OCI-LY3 (cell line): ENCODE measurements at regions not wholly inside any gene's neighbourhood (a gene's known extent, or its start where the extent isn't known, plus 50 kb on each side); places are given as distances from the start of the nearest gene placed in this dataset.

Experiments
- H2AFZ ChIP-seq: fragments of 200-600, 300-600 bp; shearing (Covaris generic); 2 replicates; pipeline ENCODE4 v1.6.0; 2014; ENCODE audit warnings: antibody characterized with exemption, low read depth, low read length
- H3K27ac ChIP-seq: fragments of 200-600, 300-600 bp; sonication (generic); 2 replicates; pipeline ENCODE4 v1.5.1; 2014; ENCODE audit warnings: mild to moderate bottlenecking, low read length, moderate library complexity, mixed read lengths
- H3K27me3 ChIP-seq: fragments of 200-600, 300-600 bp; sonication (generic); 2 replicates; pipeline ENCODE4 v1.6.1; 2014; ENCODE audit warnings: low read depth, low read length, mixed read lengths
- H3K36me3 ChIP-seq: fragments of 200-600, 300-600 bp; sonication (generic); replicated peaks from 2 replicates; pipeline ENCODE3; 2014; ENCODE audit warnings: low read depth, low read length, mixed read lengths
- H3K4me1 ChIP-seq: fragments of 300-600, 200-600 bp; sonication (generic); 2 replicates; pipeline ENCODE4 v1.6.1; 2014; ENCODE audit warnings: low read length, mixed read lengths
- H3K4me2 ChIP-seq: fragments of 200-600, 300-600 bp; sonication (generic); 2 replicates; pipeline ENCODE4 v1.6.1; 2014; ENCODE audit warnings: low read length, mixed read lengths
- H3K4me3 ChIP-seq: fragments of 300-600, 200-600 bp; sonication (generic); 2 replicates; pipeline ENCODE4 v1.5.1; 2014; ENCODE audit warnings: antibody characterized with exemption, mild to moderate bottlenecking, low read length, moderate library complexity
- H3K79me2 ChIP-seq: fragments of 300-600, 200-600 bp; shearing (Covaris generic); 2 replicates; pipeline ENCODE4 v1.6.1; 2014; ENCODE audit warnings: mild to moderate bottlenecking, low read length, mixed read lengths
- H3K9ac ChIP-seq: fragments of 300-600, 200-600 bp; shearing (Covaris generic); 2 replicates; pipeline ENCODE4 v1.6.0; 2014; ENCODE audit warnings: mild to moderate bottlenecking, low read length, moderate library complexity
- H3K9me3 ChIP-seq: fragments of 200-600, 300-600 bp; shearing (Covaris generic); 2 replicates; pipeline ENCODE4 v1.6.1; 2014; ENCODE audit warnings: low read length, mixed read lengths; ENCODE audit not compliant: insufficient read depth
- H4K20me1 ChIP-seq: fragments of 200-600, 300-600 bp; sonication (generic); 2 replicates; pipeline ENCODE4 v1.6.1; 2016; ENCODE audit warnings: low read length, mixed read lengths; ENCODE audit not compliant: insufficient read depth
- CTCF ChIP-seq: fragments of 200-600, 300-600 bp; sonication (generic); IDR thresholded peaks from 2 replicates; pipeline ENCODE4 v1.5.1; 2014; ENCODE audit warnings: antibody characterized with exemption, low read length, low read depth
- EZH2phosphoT487 ChIP-seq: fragments of 200-600 bp; shearing (Covaris generic); IDR thresholded peaks from 2 replicates; pipeline ENCODE4 v1.6.1; 2018; ENCODE audit warnings: antibody characterized with exemption, mixed run types, low read depth

DNA sequence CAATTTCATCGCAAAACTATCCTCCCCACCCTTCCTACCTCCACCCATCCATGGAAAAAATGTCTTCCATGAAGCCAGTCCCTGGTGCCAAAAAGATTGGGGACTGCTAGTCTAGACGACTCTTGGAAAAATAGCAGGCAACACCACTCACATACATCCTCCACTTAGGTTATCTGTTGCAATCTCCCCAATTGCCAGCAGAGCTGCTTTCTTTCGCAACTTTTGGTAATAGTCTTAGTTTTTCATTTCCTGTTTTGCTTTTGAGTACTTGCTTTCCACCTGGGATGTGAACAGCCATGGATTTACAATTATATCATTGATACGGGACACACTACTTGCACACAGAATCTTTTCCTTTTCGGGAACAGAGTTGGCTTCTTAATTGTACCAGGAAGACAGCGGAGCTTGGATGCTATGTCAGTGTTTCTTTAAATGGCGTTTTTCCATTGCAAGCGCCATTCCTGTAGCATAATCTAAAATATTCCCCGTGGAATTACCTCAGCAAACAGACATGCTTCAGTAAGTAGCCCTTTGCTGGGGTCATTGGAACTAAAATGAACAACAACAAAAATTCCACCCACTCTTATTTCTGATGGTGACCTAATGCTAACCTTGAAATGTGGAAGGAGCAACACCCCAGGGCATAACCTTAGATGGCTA, 183.3 kb upstream of the ADGRL2 start:
- H2AFZ ChIP-seq: no peak overlapping the region

DNA sequence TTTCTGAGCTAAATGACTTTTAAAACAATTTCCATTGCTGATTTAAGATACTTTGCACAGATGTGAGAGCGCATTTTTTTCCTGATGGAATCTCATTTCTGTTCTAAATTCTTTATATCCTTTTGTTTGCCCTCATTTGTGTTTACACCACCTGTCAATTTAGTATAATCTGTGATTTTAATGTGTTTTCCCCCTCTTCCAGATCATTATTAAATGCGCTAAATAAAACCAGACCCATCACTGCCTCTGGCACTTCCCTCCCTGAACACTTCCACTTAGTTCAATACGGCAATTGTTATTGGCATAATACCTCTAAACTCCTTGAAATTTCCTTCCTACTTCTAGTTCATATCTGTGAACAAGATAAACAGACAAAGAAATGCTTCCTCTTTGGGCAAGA, 186.9 kb upstream of the ADGRL2 start:
- H3K4me2 ChIP-seq: no peak overlapping the region
- H2AFZ ChIP-seq: no peak overlapping the region
- H3K4me1 ChIP-seq: no peaks in the 10 kb centered on the region
- H3K4me3 ChIP-seq: no peak overlapping the region
- H3K27me3 ChIP-seq: no peaks in the 10 kb centered on the region
- no peaks in the 10 kb centered on the region for H3K36me3 ChIP-seq
- no peak overlapping the region for H3K9ac ChIP-seq
- no peak for TF ChIP-seq CTCF
- no peak for TF ChIP-seq EZH2phosphoT487
- no peaks in the 10 kb centered on the region for H3K9me3 ChIP-seq
- H3K79me2 ChIP-seq: no peaks in the 10 kb centered on the region
- H4K20me1 ChIP-seq: no peaks in the 10 kb centered on the region
- H3K27ac ChIP-seq: no peak overlapping the region

More for the DNA sequence above, 183.3 kb upstream of the ADGRL2 start:
- TF ChIP-seq CTCF (no peak), EZH2phosphoT487 (no peak)
- H3K4me1 ChIP-seq: no peaks in the 10 kb centered on the region
- H3K27me3 ChIP-seq: no peaks in the 10 kb centered on the region
- H3K79me2 ChIP-seq: no peaks in the 10 kb centered on the region
- H3K9me3 ChIP-seq: no peaks in the 10 kb centered on the region
- H3K4me3 ChIP-seq: no peak overlapping the region
- no peak overlapping the region for H3K4me2 ChIP-seq
- no peaks in the 10 kb centered on the region for H4K20me1 ChIP-seq
- H3K27ac ChIP-seq: no peak overlapping the region
- no peak overlapping the region for H3K9ac ChIP-seq
- H3K36me3 ChIP-seq: no peaks in the 10 kb centered on the region

GRCh38 chr1:81607924-81608323, 192.8 kb upstream of the ADGRL2 start:
- TF ChIP-seq CTCF: no peak
- TF ChIP-seq EZH2phosphoT487: no peak
- Histone ChIP-seq H3K9me3 (no peaks in the 10 kb centered on the region), H3K9ac (no peak overlapping the region), H3K4me2 (0 out of 2 replicates have a peak overlapping the region, but pooled peaks have one; percentile 12), H3K4me1 (no peaks in the 10 kb centered on the region), H4K20me1 (no peaks in the 10 kb centered on the region), H3K27me3 (no peaks in the 10 kb centered on the region), H3K79me2 (no peaks in the 10 kb centered on the region), H2AFZ (no peak overlapping the region), H3K27ac (no peak overlapping the region), H3K4me3 (no peak overlapping the region), H3K36me3 (no peaks in the 10 kb centered on the region)

DNA sequence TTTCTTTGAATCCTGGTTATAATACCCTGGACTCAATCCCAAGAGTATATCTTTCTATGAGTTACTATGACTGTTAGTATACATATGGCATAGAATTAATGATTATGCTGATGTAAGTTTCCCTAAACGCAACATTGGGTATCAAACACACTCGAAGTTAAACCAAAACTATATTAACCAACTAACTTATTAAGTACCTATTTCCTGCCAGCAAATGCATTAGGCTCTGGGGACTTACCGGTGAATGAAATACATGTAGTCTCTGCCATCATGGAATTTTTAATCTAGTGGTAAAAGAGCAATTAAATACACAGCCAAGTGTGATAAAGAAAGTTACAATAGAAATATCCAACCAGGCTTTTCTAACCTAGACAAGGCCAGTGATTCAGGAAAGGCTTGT, 193.6 kb upstream of the ADGRL2 start:
- Histone ChIP-seq H3K9me3 (no peaks in the 10 kb centered on the region), H3K4me2 (no peak overlapping the region), H3K36me3 (no peaks in the 10 kb centered on the region), H3K4me3 (no peak overlapping the region), H4K20me1 (no peaks in the 10 kb centered on the region), H3K79me2 (no peaks in the 10 kb centered on the region), H2AFZ (no peak overlapping the region), H3K27ac (no peak overlapping the region), H3K4me1 (no peaks in the 10 kb centered on the region), H3K9ac (no peak overlapping the region), H3K27me3 (no peaks in the 10 kb centered on the region)
- TF ChIP-seq CTCF: no peak
- TF ChIP-seq EZH2phosphoT487: no peak
